GM21737 (cell line): ENCODE measurements at regions not wholly inside any gene's neighbourhood (a gene's known extent, or its start where the extent isn't known, plus 50 kb on each side); places are given as distances from the start of the nearest gene placed in this dataset.
"Not testable (repeated sequence)": the region's sequence is repeated elsewhere in the genome, so short reads cannot be mapped to it uniquely, and the experiment has no call there.

Source experiments
- ATAC-seq: cut with Tn5 transposase; IDR thresholded peaks from one replicate; pipeline ENCODE4 v1.9.1; 2021; ENCODE audit warnings: mild to moderate bottlenecking, moderate library complexity; ENCODE audit not compliant: unreplicated experiment

DNA sequence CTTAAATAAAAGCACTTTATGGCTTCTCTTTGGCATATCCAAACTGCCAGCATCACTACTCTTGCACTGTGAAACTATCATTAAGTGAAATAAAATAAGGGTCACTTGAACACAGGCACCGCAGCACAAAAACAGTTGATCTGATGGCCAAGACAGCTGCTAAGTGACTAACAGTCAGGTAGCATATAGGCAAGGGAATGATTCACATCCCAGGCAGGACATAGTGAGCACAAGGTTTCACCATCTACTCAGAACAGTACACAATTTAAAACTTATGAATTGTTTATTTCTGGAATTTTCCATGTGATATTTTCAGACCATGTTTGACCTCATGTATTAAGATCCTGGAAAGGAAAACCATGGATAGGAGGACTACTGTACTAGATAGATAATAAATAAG lies 214.2 kb downstream of the MREG start:
- no peak for ATAC-seq

DNA sequence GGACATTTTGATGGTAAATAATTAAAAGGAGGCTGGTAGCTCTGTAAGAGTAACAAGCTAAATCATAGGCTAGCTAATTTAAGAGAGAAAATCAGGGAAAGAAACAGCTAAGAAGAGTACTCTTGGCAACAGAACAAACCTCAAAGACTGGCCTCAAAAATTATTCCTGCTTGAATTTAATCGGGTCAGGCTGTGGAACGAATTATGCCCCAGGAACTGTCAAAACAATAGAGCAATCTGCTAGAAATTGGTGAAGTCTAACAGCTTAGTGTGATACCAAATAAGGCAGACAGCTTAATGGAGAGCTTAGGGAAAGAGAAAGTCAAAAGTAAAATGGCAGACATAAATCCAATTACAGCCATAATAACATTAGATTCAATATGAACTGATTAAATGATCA lies 215.7 kb downstream of the MREG start:
- ATAC-seq, result no peak

DNA sequence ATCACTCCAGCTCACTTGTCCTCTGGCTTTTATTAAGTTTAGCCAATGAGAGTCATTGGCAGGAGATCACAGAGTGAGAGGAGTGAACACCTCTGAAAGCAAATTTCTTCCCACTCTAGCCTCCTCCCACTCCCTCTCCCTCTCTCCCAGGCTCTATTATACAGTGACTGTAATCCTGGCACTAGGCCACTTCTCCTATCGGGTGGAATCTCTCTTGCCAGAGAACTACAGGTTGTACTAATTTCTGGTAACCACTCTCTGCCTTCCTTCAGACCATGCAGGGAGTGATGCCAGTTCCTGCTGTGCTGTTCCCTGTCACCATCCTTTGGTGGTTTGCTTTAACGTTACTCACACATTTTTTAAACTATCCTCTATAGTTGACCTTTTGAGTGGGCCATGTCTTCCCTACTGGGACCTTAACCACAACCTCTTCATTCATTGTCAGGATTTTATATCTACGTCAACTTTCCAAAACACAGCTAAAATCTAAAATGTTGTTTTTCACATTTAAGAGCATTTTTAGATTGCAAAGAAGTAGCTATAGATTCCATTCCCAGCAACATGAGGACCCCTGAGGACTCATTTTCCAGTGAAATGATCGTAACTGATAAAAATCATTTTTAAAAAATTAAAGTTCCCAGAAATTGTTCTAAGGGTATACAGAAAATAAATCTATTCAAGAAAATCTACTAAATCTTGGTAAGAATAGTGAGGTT lies 217.1 kb downstream of the MREG start:
- ATAC-seq, result no peak

DNA sequence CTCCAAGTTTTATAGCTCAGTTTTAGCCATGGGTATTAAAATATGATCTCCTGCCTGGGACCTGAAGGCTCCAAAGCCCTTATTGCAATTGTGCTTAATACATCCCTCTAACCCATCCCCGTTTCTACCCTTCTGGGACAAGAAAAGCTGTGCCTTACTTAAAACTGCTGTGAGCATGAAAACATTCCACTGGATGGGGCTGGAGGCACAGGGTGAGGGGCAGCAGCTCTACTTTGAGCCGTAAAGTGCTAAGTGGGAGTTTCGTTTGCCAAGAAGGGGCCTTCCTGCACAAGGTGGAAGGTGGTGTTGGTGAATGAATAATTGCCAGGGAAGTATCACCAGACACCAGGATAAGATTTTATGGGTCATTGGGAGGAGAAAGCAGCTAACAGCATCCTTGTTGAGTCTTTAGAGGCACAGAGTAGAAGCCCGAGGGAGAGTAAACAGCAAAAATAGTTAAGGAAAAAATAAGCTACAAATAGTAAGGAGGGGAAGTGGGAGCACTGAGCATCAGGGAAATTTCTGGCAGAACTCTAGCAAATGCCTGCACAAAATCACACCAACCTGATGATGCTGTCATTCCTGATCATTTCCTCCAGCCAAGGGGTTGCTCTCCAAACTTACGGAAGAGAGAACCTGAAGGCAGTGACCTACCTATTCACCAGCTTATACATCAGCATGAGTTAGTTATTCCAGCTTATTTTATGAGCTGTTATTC lies 218.4 kb downstream of the MREG start:
- no peak for ATAC-seq

DNA sequence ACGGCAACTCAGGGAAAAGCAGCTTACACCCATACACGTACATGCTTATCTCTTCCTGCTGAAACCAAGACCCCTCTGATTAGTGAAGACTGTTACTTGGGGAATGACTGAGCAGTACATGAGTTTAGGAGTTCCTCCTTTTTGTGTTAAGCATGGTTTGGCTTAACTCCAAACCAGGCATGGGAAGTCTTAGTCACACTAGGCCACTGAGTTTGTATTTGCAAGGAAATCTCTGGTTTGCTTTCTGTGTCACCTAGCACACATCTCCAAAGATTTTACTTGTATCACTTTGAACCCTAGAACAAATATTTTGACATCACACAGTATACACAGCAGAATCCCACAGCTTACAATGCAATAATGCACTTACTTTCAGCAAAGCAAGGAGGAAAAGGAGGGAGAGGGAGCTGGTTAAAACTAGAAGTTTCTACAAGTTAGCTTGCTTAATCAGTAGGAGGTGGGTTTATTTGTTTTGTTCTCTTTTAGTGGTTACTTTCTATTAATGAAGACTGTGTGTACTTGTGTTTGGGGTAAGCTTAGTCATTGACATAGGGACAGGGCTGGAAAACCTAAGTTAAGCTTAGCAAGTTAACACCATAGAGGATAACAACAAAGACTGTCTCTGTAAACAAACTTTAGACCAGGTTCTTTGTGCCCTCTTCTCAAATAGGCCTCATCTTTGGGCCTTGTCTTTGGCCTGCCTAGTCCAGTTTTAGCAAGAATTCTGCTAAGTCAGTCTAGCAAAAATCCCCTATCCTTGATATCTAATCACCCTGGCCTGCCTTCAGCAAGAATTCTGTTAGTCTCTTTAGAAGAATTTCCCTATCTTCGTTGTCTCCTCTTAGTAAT lies 219.4 kb downstream of the MREG start:
- ATAC-seq, result peak; percentile 65

DNA sequence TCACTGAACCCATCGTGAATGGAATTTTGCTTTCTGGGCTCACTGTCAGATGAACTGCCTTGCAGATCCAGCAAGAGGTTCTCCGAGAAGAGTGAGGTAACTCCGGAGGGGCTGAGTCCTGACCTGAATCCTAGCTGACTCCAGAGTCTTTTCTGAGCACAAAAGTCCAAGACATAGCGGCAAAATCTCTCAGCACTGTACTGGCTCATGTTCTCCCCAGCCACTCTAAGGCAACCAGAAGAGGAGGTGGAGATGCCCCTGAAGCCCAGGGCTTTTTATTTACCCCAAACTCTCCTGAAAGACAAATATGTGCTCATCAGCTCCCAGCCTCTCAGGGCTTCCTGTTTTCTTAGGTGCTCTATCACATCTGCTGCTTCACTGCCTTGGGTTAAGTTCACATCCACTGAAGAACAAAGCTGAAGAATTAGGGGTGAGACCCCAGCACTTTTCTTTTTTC lies 221.8 kb downstream of the MREG start:
- no peak for ATAC-seq

DNA sequence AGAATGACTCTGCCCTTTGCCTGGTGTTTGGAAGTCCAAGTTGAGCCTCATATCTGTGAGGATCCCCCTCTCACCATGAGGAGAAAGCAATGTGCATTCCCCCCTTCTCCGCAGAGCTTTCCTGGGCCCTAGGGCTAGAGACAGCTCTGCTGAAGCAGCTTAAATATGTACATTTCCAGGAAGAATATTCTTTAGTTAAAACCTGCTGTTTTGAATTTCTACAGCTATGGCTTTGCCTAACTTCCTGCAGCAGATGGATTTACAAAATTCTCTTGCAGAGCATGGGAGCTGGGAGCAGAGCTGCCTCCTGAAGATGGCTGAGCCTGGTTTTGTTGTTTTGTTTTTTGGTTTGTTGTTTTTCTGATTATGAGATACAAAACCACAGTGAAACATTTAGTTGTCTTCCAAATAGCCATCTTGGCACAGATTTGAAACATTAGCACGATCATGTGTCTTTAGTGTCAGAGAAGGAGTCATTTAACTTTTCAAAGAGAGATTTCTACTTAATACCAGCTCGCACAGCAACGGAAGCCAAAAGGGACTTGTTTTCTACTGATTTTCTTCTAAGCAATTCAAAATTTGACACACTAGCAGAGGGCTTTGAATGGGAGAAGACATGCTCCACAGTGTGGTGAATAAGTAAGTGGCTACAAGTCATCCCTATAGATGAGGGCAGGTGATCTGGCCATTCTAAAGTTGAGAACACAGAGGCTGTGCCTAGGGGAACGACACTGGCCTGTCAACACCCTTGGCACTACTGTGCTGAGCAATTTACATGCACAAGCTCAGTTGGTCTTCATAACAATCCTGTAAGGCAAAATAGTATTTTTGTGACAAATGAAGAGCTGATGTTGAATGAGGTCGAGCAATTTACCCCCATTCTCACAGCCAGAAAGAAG lies 222.6 kb downstream of the MREG start:
- no peak for ATAC-seq

DNA sequence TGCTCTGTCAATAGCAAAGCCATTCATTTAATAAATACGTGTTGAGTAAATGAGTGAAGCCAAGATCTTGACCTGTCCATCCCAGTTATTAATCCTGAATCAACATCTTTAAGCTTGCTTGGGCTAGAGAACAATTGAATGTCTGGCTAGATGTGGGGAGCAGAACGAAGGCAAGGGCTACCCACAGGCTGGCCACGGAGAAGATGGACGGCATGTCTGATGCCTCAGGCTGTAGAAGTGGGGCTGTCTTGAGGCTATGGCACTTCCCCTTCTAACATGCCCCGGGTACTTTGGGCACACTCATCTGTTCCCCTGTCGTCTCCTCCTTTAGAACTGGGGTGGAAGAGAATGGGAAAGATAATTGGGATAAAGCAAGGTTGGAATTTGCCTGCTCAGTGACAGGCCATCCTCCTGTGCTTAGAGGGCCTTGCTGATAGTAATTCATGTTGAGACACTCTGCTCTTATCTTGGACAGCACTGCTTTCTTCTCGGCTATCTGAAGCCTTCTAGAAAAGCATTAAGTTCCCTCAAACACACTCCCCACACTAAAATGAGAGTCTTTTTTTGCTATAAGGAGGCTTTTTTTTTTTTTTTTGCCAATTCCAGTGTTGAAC lies 225.7 kb downstream of the MREG start:
- ATAC-seq, result no peak

DNA sequence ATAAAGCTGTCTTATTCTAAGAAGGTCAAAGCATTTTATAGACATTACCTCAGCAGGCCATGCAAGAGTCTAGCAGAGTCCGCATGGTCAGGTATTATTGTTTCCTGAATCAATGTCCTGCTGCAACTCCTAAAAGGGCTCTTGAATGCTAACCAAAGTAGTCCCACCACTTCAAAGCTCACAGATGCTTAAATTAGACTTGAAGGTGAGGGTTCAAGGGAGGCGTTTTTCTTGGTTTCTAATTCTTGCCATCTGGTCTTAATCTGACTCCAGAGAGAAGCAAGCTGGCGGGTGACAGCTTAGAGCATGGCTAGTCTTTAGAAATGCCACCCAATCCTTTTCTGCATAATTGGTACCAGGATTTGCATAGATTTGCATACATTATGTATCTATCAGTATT lies 226.3 kb downstream of the MREG start:
- ATAC-seq, result no peak

DNA sequence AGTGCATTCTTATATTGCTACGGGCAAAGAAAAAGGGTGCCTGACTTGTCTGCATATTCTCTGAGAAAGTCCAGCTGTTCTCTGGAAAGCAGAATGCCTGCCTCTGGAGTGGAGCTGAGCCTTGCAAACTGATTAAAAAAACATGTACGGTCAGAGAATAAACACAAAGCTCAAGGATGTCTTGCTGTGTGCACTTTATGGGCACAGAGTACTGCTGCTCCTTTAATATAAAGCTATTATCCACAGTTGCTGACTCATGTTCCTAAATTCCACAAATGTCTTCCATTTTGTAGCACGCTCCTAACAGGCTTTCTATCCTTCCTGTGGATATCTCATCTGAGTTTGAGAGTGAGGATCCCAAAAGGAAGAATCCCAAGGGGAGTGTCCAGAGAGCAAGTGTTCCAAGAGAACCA lies 229.0 kb downstream of the MREG start:
- ATAC-seq, result no peak

DNA sequence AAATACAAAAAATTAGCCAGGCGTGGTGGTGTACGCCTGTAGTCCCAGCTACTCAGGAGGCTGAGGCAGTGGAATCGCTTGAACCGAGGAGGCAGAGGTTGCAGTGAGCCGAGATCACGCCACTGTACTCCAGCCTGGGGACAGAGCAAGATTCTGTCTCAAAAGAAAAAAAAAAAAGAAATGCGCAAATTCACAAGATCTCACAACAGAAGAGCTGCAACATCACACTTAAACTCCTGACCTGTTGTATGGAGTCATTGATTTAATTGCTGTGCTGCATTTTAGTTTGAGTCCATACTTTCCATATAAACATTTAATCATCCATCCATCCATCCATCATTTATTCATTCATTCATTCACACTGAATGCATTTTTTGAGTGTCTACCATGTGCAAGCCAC lies 229.7 kb downstream of the MREG start:
- not testable (repeated sequence) for ATAC-seq

DNA sequence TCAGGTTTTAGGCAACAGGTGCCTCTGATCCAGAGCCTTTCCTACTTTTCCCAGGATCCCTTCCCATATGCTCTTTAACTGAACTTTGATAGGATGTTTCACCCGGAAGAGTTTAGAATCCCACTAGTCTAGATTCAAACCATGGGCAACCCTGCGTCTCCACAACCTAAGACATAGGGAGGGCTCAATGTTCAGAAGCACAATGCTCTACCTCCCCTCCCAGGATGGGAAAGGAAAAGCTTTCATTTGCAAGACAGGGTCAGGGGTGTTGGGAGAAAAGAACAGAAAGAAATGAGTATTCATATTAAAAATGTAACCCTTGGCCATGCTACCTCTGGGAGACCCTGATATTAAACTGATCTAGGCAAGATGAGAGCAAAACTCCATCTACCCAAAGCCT lies 230.4 kb downstream of the MREG start:
- ATAC-seq, result no peak

DNA sequence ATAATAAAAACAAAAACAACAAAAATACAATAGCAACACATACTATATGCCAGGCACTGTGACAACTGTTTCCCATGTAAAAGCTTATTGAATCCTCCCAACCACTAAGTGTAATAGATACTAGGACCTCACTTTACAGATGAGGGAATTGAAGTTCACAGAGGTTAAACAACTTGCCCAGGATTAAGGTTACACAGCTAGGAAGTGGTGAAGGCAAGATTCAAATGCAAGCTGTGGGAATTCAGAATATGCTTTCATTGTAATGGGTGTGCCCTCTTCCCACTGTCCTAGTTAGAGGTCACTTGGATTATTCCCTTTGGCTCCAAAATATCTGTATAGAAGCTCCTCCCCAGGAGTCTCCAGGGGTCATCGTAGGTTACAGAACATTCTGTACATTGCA lies 231.1 kb downstream of the MREG start:
- no peak for ATAC-seq

DNA sequence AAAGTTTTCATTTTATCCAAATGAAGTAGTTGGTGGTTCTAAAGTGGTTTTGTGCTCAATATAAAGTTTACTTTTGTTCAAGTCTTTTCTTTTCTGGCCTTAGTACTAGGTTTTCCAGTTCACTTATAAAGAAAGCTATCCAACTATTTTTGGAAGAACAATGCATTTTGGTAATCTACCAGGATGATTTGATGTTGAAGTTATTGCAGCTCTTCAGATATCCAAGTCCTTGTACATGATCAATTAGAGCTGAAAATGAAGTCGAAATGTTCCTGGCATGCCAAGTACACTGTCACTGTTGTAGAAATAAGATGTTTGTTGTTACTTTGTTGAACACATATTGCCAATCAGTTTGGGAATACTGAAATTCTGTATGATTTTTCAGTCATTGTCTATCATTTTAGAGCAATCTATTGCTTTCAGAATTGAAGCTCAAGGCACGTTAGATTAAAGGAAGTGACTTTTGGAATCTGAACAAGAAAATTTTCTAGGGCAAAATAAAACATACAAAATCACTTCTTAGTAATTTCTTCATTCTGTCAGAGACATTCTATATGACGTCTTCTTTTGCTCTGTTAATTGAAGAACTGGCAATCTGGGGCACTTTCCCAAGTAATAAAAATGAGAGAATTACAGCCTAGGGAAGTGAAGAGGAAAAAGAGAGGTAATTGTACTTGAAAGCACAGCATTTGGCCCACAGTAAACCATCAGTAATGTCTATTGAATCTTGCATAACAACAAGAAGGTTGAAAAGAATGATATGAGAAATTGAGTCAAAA lies 232.3 kb downstream of the MREG start:
- no peak for ATAC-seq

DNA sequence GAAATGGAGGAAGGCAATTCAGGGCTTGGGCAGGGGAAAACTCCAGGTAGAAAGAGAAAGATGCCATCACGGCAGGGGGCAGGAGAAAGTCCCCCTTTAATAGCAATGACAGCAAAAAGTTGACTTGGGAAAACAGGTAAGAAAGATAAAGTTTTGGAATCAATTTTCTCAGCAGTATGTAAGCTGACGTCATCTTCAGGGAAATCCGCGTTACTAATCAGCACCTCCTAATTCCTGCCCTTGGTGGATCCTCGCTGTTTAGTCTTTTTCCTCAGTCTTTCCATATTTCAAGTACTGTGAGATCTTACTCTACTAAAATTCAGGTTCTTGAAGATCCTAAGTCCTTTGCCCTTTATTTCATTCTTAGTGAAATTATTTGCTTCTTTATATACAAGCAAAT lies 233.0 kb downstream of the MREG start:
- ATAC-seq, result no peak

DNA sequence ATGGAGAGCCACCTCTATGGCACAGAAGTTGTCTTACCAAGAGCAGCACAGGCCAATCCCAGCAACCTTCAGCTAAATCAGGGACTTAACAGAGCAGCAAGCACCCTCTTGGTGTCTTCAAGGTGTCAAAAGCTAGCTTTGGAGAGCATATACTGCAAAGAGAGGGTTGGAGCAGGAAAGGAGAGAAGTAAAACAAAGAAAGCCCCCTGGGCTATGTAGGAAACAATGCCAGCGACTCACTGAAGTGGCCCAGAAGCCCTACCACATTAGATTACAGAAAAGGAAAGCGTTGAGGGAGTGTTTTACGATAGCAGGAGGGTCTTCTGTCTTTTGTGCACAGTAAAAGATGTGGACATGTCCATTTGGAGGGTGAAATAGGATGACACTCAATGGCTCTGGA lies 233.4 kb downstream of the MREG start:
- ATAC-seq, result no peak

DNA sequence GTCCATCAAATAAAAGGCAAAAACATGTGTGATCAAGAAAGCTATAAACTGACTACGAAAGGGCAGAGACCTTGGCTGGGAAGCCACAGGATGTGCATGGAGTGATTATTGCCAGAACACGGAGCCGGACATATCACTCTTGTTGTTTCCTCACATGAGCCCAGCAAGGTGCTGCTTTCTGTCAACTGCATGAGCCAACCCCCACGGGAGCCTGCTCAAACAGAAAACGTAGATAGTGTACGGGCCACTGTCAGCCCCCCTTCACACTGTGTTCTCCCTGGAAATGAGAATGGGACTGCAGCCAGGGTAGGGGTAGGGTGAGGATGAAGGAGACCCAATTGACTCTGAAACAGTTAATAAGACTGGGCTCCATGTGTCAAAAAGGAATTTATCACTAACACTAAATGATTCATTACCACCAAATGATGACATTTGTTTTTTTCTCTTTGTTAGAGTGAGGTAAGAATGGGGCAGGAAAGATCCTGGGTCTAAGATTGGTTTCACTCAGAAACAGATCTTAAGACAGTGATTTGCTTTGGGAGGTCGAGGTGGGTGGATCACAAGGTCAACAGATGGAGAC lies 235.8 kb downstream of the MREG start:
- ATAC-seq, result no peak

DNA sequence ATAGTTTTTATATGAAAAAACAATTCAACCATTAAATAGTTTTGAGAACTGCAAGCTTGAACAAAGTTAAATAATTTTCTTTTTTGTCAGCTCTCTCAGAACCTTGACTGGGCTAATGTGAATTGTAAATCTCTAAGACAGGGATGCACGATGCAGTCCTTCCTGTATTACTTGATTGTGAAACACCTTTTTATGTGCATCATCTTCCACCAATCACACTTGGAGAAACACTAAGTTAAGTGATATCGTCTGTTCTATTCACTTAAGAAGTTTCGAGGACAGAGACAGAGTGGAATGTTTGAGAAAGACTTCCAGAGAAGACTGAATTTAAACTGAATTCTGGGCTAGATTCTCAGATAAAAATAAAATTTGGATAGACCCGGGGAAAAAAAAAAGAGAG lies 238.2 kb downstream of the MREG start:
- no peak for ATAC-seq

DNA sequence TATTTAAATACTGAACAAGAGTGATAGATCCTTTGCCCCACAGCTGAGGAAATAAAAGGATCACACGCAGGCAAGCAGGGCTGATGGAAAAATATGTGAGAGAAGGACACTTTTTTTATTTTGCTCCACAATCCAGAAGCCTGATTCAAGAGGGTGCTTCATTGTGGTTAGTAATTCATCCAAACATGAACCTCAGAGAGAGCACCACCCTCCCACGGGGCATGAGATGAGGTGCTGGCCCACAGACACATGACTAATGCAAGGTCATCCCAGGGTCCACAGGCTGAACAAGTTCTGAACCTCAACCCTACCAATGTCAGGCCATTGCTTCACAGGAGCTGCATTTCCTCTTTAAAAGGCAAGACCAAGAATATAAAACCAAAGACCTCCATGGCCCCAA lies 239.6 kb downstream of the MREG start:
- ATAC-seq, result no peak
